PC-3 (cell line): ENCODE measurements at regions not wholly inside any gene's neighbourhood (a gene's known extent, or its start where the extent isn't known, plus 50 kb on each side); places are given as distances from the start of the nearest gene placed in this dataset.

Source experiments
- ATAC-seq: fragments of 200-7000 bp; cut with Tn5 transposase; 2 replicates; pipeline ENCODE4 v1.9.1; 2020; ENCODE audit warnings: mild to moderate bottlenecking, moderate library complexity
- BruUV-seq: library from RNA; stranded (reverse); fragments of 400-500 nt; replicated peaks from 2 replicates; lab custom pipeline; 2021; lab: Mats Ljungman, UMichigan
- CTCF ChIA-PET: fragments of 300-600 bp; sonication (Branson Sonifier 250); formaldehyde crosslinking; loops from one replicate; lab custom pipeline; 2022; ENCODE audit warnings: antibody characterized with exemption; lab: Charles Lee
- POLR2A ChIA-PET: fragments of 300-600 bp; sonication (Branson Sonifier 250); formaldehyde crosslinking; loops from one replicate; lab custom pipeline; 2022; ENCODE audit warnings: antibody characterized with exemption; ENCODE audit not compliant: unreplicated experiment; lab: Charles Lee
- DNase-seq: peaks from one replicate; pipeline ENCODE4 v3.0.0-alpha.2; 2015
- H2AFZ ChIP-seq: fragments of 300-600 bp; sonication (generic); 2 replicates; pipeline ENCODE4 v1.6.0; 2016; ENCODE audit warnings: antibody characterized with exemption, low read length
- H3F3A ChIP-seq: fragments of 300-600 bp; sonication (generic); one replicate; pipeline ENCODE4 v1.6.0; 2017; ENCODE audit warnings: antibody characterized with exemption, low read length, control low read depth, mild to moderate bottlenecking; ENCODE audit not compliant: unreplicated experiment
- H3K27ac ChIP-seq: fragments of 300-600 bp; sonication (generic); 2 replicates; pipeline ENCODE4 v1.5.1; 2016; ENCODE audit warnings: mild to moderate bottlenecking, low read length
- H3K27me3 ChIP-seq: fragments of 300-600 bp; sonication (generic); 2 replicates; pipeline ENCODE4 v1.6.1; 2016; ENCODE audit warnings: low read length, mixed read lengths
- H3K36me3 ChIP-seq: fragments of 300-600 bp; sonication (generic); 2 replicates; pipeline ENCODE4 v1.6.1; 2016; ENCODE audit warnings: low read depth, mixed run types, low read length, mixed read lengths
- H3K4me1 ChIP-seq: fragments of 300-600 bp; sonication (generic); 2 replicates; pipeline ENCODE4 v1.5.1; 2016; ENCODE audit warnings: low read length; ENCODE audit not compliant: insufficient read depth
- H3K4me2 ChIP-seq: fragments of 300-600 bp; sonication (generic); 2 replicates; pipeline ENCODE4 v1.6.0; 2016; ENCODE audit warnings: low read length
- H3K4me3 ChIP-seq: fragments of 300-600 bp; sonication (generic); 2 replicates; pipeline ENCODE4 v1.5.1; 2016; ENCODE audit warnings: mild to moderate bottlenecking, low read length, mixed read lengths
- H3K79me2 ChIP-seq: fragments of 300-600 bp; sonication (generic); 2 replicates; pipeline ENCODE4 v1.6.1; 2017; ENCODE audit warnings: low read length, mixed read lengths
- H3K9ac ChIP-seq: fragments of 300-600 bp; sonication (generic); 2 replicates; pipeline ENCODE4 v1.6.0; 2016; ENCODE audit warnings: mild to moderate bottlenecking, low read length
- H3K9me2 ChIP-seq: fragments of 300-600 bp; sonication (generic); replicated peaks from 2 replicates; pipeline ENCODE4 v1.6.1; 2016; ENCODE audit warnings: mixed run types, low read length, mixed read lengths
- H3K9me3 ChIP-seq: fragments of 300-600 bp; sonication (generic); 2 replicates; pipeline ENCODE4 v1.6.1; 2016; ENCODE audit warnings: low read length, mixed read lengths
- H4K20me1 ChIP-seq: fragments of 300-600 bp; sonication (generic); 2 replicates; pipeline ENCODE4 v1.6.1; 2016; ENCODE audit warnings: low read length, mixed read lengths
- EZH2 ChIP-seq: fragments of 300-600 bp; sonication (generic); IDR thresholded peaks from one replicate; pipeline ENCODE4 v1.6.1; 2017; ENCODE audit warnings: antibody characterized with exemption, mild to moderate bottlenecking, low read length; ENCODE audit not compliant: unreplicated experiment
- EZH2phosphoT487 ChIP-seq: fragments of 300-600 bp; sonication (generic); IDR thresholded peaks from 2 replicates; pipeline ENCODE4 v1.6.1; 2018; ENCODE audit warnings: mild to moderate bottlenecking, antibody characterized with exemption, low read length, borderline replicate concordance
- intact Hi-C: fragments of 100-400 bp; cut with micrococcal nuclease; formaldehyde crosslinking; loops from 2 replicates; pipeline ENCODE4 v1.9.0; 2023
- TF ChIP-seq, protein P1 (sequence below): fragments of 300-600 bp; sonication (generic); conservative IDR thresholded peaks from 2 replicates; pipeline ENCODE4 v1.5.1; 2017; ENCODE audit warnings: antibody characterized with exemption, low read depth, mild to moderate bottlenecking, low read length

DNA sequence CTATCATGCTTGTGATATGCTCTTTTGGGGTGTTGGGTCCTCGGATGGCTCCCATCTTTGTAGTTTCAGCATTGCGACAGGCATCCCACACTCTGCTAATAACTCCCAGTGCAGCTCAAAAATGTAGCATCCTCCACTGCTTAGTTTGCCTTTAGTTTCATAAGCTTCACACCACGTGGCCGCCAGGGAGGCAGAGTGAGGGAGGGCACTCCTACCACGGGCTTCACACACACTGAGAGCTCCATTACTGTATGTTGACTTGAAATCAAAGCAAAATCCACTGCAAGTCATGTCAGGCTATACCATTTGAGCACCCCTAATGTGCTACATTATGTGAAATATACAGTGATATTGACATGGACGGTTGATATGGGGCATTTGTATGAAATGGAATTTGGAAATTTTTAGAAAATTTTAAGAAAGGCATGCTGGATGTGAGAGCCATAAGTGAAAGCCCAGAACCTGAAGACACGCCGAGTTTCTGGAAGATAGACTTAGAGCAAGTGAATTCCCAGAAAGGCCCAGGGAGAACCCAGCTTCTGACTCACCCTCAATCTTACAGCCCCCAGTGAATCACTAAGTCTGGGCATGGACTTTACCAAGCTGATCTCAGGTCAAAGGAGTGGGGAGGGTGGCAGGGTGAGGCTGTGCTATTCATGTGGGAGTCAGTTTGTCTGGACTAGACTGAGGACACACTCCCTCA, 94.1 kb downstream of the HSPH1 start:
- BruUV-seq, result no TSS peak
- Histone ChIP-seq H3K4me3 (no peak overlapping the region), H3K9me2 (no peaks in the 10 kb centered on the region), H3K9ac (no peak overlapping the region), H4K20me1 (no peaks in the 10 kb centered on the region), H3F3A (no peaks in the 10 kb centered on the region), H3K27ac (no peak overlapping the region), H3K4me1 (peaks cover 5% of the 10 kb centered on the region; the same call in 1 of the 2 replicates), H3K27me3 (no peaks in the 10 kb centered on the region), H3K4me2 (peak overlapping the region; percentile 22; the same call in 1 of the 2 replicates), H2AFZ (no peak overlapping the region), H3K9me3 (no peaks in the 10 kb centered on the region), H3K36me3 (no peaks in the 10 kb centered on the region), H3K79me2 (no peaks in the 10 kb centered on the region)
- peak; percentile 51 for DNase-seq
- ATAC-seq, result peak; percentile 71
- ChIA-PET CTCF (no interaction called here), POLR2A (no interaction called here)
- intact Hi-C loops, result no loop called here
- no peak for TF ChIP-seq EZH2
- TF ChIP-seq EZH2phosphoT487, result no peak
- TF ChIP-seq, protein P1, sequence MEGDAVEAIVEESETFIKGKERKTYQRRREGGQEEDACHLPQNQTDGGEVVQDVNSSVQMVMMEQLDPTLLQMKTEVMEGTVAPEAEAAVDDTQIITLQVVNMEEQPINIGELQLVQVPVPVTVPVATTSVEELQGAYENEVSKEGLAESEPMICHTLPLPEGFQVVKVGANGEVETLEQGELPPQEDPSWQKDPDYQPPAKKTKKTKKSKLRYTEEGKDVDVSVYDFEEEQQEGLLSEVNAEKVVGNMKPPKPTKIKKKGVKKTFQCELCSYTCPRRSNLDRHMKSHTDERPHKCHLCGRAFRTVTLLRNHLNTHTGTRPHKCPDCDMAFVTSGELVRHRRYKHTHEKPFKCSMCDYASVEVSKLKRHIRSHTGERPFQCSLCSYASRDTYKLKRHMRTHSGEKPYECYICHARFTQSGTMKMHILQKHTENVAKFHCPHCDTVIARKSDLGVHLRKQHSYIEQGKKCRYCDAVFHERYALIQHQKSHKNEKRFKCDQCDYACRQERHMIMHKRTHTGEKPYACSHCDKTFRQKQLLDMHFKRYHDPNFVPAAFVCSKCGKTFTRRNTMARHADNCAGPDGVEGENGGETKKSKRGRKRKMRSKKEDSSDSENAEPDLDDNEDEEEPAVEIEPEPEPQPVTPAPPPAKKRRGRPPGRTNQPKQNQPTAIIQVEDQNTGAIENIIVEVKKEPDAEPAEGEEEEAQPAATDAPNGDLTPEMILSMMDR, result no peak

DNA sequence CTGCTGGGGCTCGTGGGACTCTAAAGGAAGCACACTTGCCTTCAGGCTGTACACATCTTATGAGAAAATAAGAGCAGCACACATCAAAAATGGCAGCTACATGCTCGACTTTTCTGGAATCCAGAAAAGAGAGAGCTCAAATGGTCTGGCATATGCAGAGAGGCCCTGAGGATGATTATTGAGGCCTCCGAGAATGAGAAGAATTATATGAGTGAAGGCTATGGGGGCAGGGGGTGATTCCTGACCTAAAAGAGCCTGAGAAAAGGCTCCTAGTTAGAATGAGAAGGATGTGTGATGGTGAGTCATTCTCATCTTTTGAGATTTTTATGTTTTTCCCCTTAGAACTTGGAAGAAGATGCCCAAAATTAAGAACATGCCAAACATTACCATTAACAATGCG, 97.1 kb downstream of the HSPH1 start:
- Histone ChIP-seq H3K4me1 (peaks cover 5% of the 10 kb centered on the region; the same call in 1 of the 2 replicates), H3K9me2 (no peaks in the 10 kb centered on the region), H3K79me2 (no peaks in the 10 kb centered on the region), H3K9me3 (no peaks in the 10 kb centered on the region), H3K27me3 (no peaks in the 10 kb centered on the region), H3K4me3 (no peak overlapping the region), H3K9ac (no peak overlapping the region), H3K4me2 (no peak overlapping the region), H3K27ac (no peak overlapping the region), H4K20me1 (no peaks in the 10 kb centered on the region), H3K36me3 (no peaks in the 10 kb centered on the region), H2AFZ (no peak overlapping the region), H3F3A (no peaks in the 10 kb centered on the region)
- DNase-seq, result no peak
- ChIA-PET POLR2A (interaction anchor here (0.6 kb wide), 1 partner anchor 33 kb away, joined by 4 read pairs; no protein-coding TSS in a partner anchor), CTCF (no interaction called here)
- TF ChIP-seq, protein P1, result no peak
- TF ChIP-seq EZH2phosphoT487 (no peak), EZH2 (no peak)
- BruUV-seq, result no TSS peak
- intact Hi-C loops, result no loop called here
- no peak for ATAC-seq

DNA sequence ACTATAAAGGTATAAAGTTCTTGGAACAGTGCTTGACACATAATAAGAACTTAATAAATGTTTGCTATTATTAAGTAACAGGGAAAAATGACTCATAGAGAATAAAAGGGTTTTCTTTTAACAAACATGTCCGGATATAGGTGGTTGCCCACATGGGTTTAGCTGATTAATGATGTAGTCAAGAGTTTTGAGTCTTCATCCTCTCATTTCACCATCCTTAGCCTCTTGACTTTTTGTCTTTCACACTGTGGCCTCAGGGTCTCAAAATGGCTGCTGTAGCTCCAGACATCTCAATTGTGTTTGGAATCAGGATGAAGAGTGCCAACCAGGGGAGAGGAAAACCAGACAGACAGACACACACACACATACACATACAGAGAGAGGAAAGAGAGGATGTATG, 97.9 kb downstream of the HSPH1 start:
- no peaks in the 10 kb centered on the region for H3K9me2 ChIP-seq
- H3K4me1 ChIP-seq, result peaks cover 5% of the 10 kb centered on the region; the same call in 1 of the 2 replicates
- no peak overlapping the region for H3K27ac ChIP-seq
- no peaks in the 10 kb centered on the region for H3K36me3 ChIP-seq
- peak; percentile 26 for DNase-seq
- intact Hi-C loops, result no loop called here
- no peaks in the 10 kb centered on the region for H3K27me3 ChIP-seq
- H3K9me3 ChIP-seq, result no peaks in the 10 kb centered on the region
- ATAC-seq, result no peak
- no peak overlapping the region for H3K9ac ChIP-seq
- no peaks in the 10 kb centered on the region for H3K79me2 ChIP-seq
- POLR2A ChIA-PET, result no interaction called here
- H2AFZ ChIP-seq, result no peak overlapping the region
- H3F3A ChIP-seq, result no peaks in the 10 kb centered on the region
- BruUV-seq, result no TSS peak
- no peak overlapping the region for H3K4me2 ChIP-seq
- H4K20me1 ChIP-seq, result no peaks in the 10 kb centered on the region
- H3K4me3 ChIP-seq, result no peak overlapping the region
- no peak for TF ChIP-seq EZH2
- TF ChIP-seq, protein P1, result no peak
- no peak for TF ChIP-seq EZH2phosphoT487
- CTCF ChIA-PET, result no interaction called here
